H1 (cell line): ENCODE measurements at regions not wholly inside any gene's neighbourhood (a gene's known extent, or its start where the extent isn't known, plus 50 kb on each side); places are given as distances from the start of the nearest gene placed in this dataset.

Experiments used
- FOSL1 ChIP-seq: IDR thresholded peaks from 2 replicates; pipeline ENCODE4 v1.6.1; 2011; ENCODE audit warnings: mild to moderate bottlenecking, low read depth, low read length, moderate library complexity; ENCODE audit not compliant: insufficient read depth
- HDAC6 ChIP-seq: IDR thresholded peaks from one replicate; pipeline ENCODE4 v1.7.1; 2012; ENCODE audit warnings: low read depth, mild to moderate bottlenecking, inconsistent platforms, low read length, moderate library complexity

GRCh38 chr12:95412482-95413311 is 61.3 kb upstream of the METAP2 start (continued):
- TF ChIP-seq HDAC6 (no peak), FOSL1 (no peak)
